Activated CD4-positive, alpha-beta T cell treated with anti-CD3 and anti-CD28 coated beads, Interleukin-2, amount 10 ng/mL, durations not matched to agents 24 days and 14 days (primary cell): ENCODE measurements at regions not wholly inside any gene's neighbourhood (a gene's known extent, or its start where the extent isn't known, plus 50 kb on each side); places are given as distances from the start of the nearest gene placed in this dataset.

Source experiments
- DNase-seq: peaks from one replicate; pipeline ENCODE4 v3.0.0; 2022
- H3K27ac Mint-ChIP-seq: one replicate; pipeline ENCODE4 v1.8.0; 2022; ENCODE audit warnings: mild to moderate bottlenecking, mixed read lengths
- H3K27me3 Mint-ChIP-seq: one replicate; pipeline ENCODE4 v1.8.0; 2022; ENCODE audit warnings: mixed read lengths
- H3K36me3 Mint-ChIP-seq: one replicate; pipeline ENCODE4 v1.8.0; 2022; ENCODE audit warnings: low read depth, mild to moderate bottlenecking, mixed read lengths
- H3K4me1 Mint-ChIP-seq: one replicate; pipeline ENCODE4 v1.8.0; 2021; ENCODE audit warnings: mixed read lengths
- H3K4me3 Mint-ChIP-seq: one replicate; pipeline ENCODE4 v1.8.0; 2022; ENCODE audit warnings: mild to moderate bottlenecking, moderate library complexity, mixed read lengths
- H3K9me3 Mint-ChIP-seq: one replicate; pipeline ENCODE4 v1.8.0; 2021; ENCODE audit warnings: mixed read lengths
- intact Hi-C: fragments of 100-400 bp; cut with micrococcal nuclease; formaldehyde crosslinking; loops from one replicate; pipeline ENCODE4 v1.15.1; 2023

DNA sequence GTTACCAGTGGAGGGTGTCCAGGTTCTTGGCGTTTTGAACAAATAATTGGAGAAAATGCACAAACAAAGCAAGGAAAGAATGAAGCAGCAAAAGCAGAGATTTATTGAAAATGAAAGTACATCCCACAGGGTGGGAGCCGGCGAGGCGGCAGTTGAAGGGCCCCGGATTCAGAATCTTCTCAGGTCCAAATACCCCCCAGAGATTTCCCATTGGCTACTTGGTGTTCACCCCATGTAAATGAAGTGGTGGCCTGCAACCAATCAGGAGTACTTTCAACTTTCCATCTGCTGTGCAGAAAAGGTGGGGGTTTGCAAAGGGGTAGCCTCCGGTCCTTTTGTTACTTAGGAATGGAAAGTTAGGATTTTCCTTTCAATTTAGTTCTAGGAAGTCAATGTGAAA, 1447.0 kb downstream of the C4orf33 start:
- H3K9me3 Mint-ChIP-seq: no peaks in the 10 kb centered on the region
- no peaks in the 10 kb centered on the region for H3K4me1 Mint-ChIP-seq
- no peaks in the 10 kb centered on the region for H3K36me3 Mint-ChIP-seq
- no peak overlapping the region for H3K27ac Mint-ChIP-seq
- H3K4me3 Mint-ChIP-seq: no peak overlapping the region
- DNase-seq: no peak
- no peaks in the 10 kb centered on the region for H3K27me3 Mint-ChIP-seq
- intact Hi-C loops: no loop called here

GRCh38 chr4:130545171-130545570, 1449.2 kb downstream of the C4orf33 start:
- no peak for DNase-seq
- H3K9me3 Mint-ChIP-seq: no peaks in the 10 kb centered on the region
- intact Hi-C loops: no loop called here
- no peaks in the 10 kb centered on the region for H3K4me1 Mint-ChIP-seq
- H3K27ac Mint-ChIP-seq: no peak overlapping the region
- H3K36me3 Mint-ChIP-seq: no peaks in the 10 kb centered on the region
- no peaks in the 10 kb centered on the region for H3K27me3 Mint-ChIP-seq
- H3K4me3 Mint-ChIP-seq: no peak overlapping the region

GRCh38 chr4:130545596-130545995, 1449.6 kb downstream of the C4orf33 start:
- no peaks in the 10 kb centered on the region for H3K4me1 Mint-ChIP-seq
- DNase-seq: no peak
- H3K27me3 Mint-ChIP-seq: no peaks in the 10 kb centered on the region
- H3K4me3 Mint-ChIP-seq: no peak overlapping the region
- no peaks in the 10 kb centered on the region for H3K9me3 Mint-ChIP-seq
- H3K27ac Mint-ChIP-seq: no peak overlapping the region
- H3K36me3 Mint-ChIP-seq: no peaks in the 10 kb centered on the region
- intact Hi-C loops: no loop called here

DNA sequence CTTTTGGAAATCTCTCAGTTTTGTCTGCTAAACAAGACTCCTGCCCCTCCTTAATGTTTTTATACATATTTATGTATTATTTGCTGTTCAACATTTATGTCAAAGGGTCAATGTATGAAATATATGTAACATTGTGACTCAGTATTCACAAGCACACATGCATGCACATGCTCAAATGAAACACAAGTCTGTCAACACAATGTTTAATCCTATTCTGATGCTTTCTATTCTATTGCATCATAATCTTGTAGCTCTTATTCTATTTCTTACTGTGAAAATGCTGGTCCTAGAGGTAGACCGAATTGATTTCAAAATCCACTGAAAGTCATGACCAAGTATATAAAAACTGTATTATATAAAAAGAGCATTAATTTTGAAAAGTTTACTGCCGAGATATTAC, 1463.3 kb downstream of the C4orf33 start:
- H3K27me3 Mint-ChIP-seq: no peaks in the 10 kb centered on the region
- no peak overlapping the region for H3K4me3 Mint-ChIP-seq
- intact Hi-C loops: no loop called here
- H3K36me3 Mint-ChIP-seq: no peaks in the 10 kb centered on the region
- no peaks in the 10 kb centered on the region for H3K9me3 Mint-ChIP-seq
- no peak for DNase-seq
- H3K27ac Mint-ChIP-seq: no peak overlapping the region
- no peaks in the 10 kb centered on the region for H3K4me1 Mint-ChIP-seq

DNA sequence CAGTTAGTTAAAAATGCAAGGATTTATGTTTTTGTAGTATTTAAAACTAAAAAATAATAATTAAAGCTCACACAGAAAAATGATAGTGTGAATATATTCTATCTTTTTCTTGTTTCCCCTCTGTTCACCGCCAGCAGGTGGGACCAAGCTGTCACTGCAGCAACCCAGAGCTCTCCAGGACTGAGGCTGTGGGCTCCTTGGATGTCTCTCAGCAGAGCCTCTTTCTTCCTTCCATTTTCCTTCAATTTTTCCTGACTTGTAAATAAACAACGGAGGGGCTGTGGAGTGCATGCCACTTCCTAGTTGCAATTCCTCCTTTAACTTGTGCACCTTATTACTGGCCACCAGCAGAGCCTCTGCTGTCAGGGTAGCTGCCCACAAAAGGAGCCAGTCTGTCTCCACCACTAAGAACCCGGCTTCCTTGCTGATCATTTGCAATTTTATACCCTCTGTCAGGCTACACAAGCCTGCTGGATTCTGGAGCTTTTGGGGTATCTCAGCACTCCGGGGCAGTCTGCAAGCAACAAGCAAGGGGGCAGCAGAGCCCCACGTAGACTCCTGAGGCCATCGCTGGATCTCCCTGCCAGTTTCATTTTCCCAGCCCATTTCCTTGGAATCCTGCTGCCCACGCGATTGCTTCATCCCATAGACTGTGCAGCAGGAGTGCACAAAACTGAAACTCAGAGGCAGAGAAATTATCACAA, 1467.4 kb downstream of the C4orf33 start:
- no peak overlapping the region for H3K4me3 Mint-ChIP-seq
- intact Hi-C loops: no loop called here
- H3K27ac Mint-ChIP-seq: no peak overlapping the region
- no peaks in the 10 kb centered on the region for H3K36me3 Mint-ChIP-seq
- no peaks in the 10 kb centered on the region for H3K4me1 Mint-ChIP-seq
- no peaks in the 10 kb centered on the region for H3K9me3 Mint-ChIP-seq
- DNase-seq: no peak
- no peaks in the 10 kb centered on the region for H3K27me3 Mint-ChIP-seq

GRCh38 chr4:130563889-130564418, 1468.0 kb downstream of the C4orf33 start:
- Mint-ChIP-seq H3K4me1 (no peaks in the 10 kb centered on the region), H3K36me3 (no peaks in the 10 kb centered on the region), H3K27ac (no peak overlapping the region), H3K27me3 (no peaks in the 10 kb centered on the region), H3K9me3 (no peaks in the 10 kb centered on the region), H3K4me3 (no peak overlapping the region)
- intact Hi-C loops: no loop called here
- DNase-seq: no peak

DNA sequence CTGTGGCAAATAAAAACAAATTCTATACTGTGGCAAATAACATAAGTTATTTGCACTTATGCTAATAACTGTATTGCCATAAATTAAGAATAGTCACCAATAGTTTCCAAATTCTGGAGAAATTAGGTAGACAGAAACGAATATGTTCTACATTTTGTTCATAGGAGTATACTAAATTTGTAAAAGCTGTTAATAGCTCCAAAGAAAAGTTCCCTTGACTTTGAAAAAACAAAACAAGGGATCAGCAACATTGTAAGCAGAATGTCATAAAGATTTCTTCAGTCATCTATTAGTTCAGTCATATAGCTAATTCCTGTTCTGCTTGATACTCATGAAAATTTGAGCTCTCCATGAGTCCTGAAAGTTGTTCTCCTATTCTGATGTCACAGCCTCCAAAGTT, 1472.8 kb downstream of the C4orf33 start:
- Mint-ChIP-seq H3K4me1 (no peaks in the 10 kb centered on the region), H3K27ac (no peak overlapping the region), H3K27me3 (no peaks in the 10 kb centered on the region), H3K36me3 (no peaks in the 10 kb centered on the region), H3K4me3 (no peak overlapping the region), H3K9me3 (no peaks in the 10 kb centered on the region)
- no peak for DNase-seq
- intact Hi-C loops: no loop called here

- intact Hi-C loops: no loop called here
- H3K27ac Mint-ChIP-seq: no peak overlapping the region
- no peak overlapping the region for H3K4me3 Mint-ChIP-seq
- H3K9me3 Mint-ChIP-seq: no peaks in the 10 kb centered on the region
- DNase-seq: no peak
- no peaks in the 10 kb centered on the region for H3K4me1 Mint-ChIP-seq
- H3K36me3 Mint-ChIP-seq: no peaks in the 10 kb centered on the region
- H3K27me3 Mint-ChIP-seq: no peaks in the 10 kb centered on the region
Observed at GRCh38 chr4:130573742-130574141, 1477.8 kb downstream of the C4orf33 start.

DNA sequence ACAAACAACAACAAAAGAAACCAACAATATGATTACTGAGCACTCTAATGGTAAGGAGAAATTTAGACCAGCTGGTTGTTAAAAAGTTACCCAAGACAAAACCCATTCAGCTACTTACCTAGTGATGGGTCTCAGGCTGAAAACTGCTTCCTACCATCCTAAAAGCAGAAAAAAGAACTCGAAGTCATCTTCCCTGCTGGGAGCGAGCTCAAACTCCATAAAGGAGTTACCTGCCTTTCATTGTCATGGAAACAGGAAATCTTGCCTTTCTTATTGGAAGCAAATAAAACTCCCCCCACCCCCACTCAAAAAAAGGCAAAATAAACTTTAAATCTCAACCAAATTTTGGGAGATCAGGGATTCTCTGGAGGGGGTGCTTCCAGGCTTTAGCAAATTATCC, 1478.3 kb downstream of the C4orf33 start:
- intact Hi-C loops: no loop called here
- DNase-seq: no peak
- Mint-ChIP-seq H3K9me3 (no peaks in the 10 kb centered on the region), H3K4me3 (no peak overlapping the region), H3K27me3 (no peaks in the 10 kb centered on the region), H3K4me1 (no peaks in the 10 kb centered on the region), H3K27ac (no peak overlapping the region), H3K36me3 (no peaks in the 10 kb centered on the region)

- Mint-ChIP-seq H3K9me3 (no peaks in the 10 kb centered on the region), H3K4me1 (no peaks in the 10 kb centered on the region), H3K27ac (no peak overlapping the region), H3K27me3 (no peaks in the 10 kb centered on the region), H3K4me3 (no peak overlapping the region), H3K36me3 (no peaks in the 10 kb centered on the region)
- no peak for DNase-seq
- intact Hi-C loops: no loop called here
Observed at GRCh38 chr4:130576218-130576617, 1480.3 kb downstream of the C4orf33 start.

GRCh38 chr4:130591091-130591490, 1495.1 kb downstream of the C4orf33 start:
- Mint-ChIP-seq H3K9me3 (no peaks in the 10 kb centered on the region), H3K36me3 (no peaks in the 10 kb centered on the region), H3K4me1 (no peaks in the 10 kb centered on the region), H3K27ac (no peak overlapping the region), H3K27me3 (no peaks in the 10 kb centered on the region), H3K4me3 (no peak overlapping the region)
- intact Hi-C loops: no loop called here
- DNase-seq: no peak

GRCh38 chr4:130600706-130601105, 1504.8 kb downstream of the C4orf33 start:
- intact Hi-C loops: no loop called here
- no peak overlapping the region for H3K4me3 Mint-ChIP-seq
- H3K27me3 Mint-ChIP-seq: no peaks in the 10 kb centered on the region
- DNase-seq: no peak
- no peaks in the 10 kb centered on the region for H3K36me3 Mint-ChIP-seq
- no peak overlapping the region for H3K27ac Mint-ChIP-seq
- H3K9me3 Mint-ChIP-seq: no peaks in the 10 kb centered on the region
- H3K4me1 Mint-ChIP-seq: no peaks in the 10 kb centered on the region

DNA sequence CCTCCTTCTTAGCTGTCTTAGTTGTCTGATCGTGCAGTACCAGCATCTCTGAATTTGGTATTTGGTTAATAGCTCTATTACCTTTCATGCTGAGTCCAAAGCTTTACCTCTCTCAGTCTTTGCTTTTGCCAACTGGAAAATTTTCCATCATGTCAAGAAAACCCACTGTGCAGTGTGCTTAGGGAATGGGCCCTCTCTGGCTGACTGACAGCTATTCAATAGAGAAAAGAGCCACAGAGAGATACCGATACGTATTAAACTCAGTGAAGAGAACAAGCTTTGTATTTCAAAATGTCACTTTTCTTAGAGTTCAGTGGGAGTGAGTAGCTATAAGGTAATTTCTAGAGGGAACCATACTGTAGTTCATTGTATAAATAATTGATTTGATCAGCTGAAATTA, 1507.1 kb downstream of the C4orf33 start:
- H3K36me3 Mint-ChIP-seq: no peaks in the 10 kb centered on the region
- no peaks in the 10 kb centered on the region for H3K4me1 Mint-ChIP-seq
- DNase-seq: no peak
- H3K9me3 Mint-ChIP-seq: no peaks in the 10 kb centered on the region
- H3K27me3 Mint-ChIP-seq: no peaks in the 10 kb centered on the region
- intact Hi-C loops: no loop called here
- H3K27ac Mint-ChIP-seq: no peak overlapping the region
- no peak overlapping the region for H3K4me3 Mint-ChIP-seq

GRCh38 chr4:130608121-130608520, 1512.2 kb downstream of the C4orf33 start:
- Mint-ChIP-seq H3K36me3 (no peaks in the 10 kb centered on the region), H3K4me1 (no peaks in the 10 kb centered on the region), H3K27me3 (no peaks in the 10 kb centered on the region), H3K27ac (no peak overlapping the region), H3K4me3 (no peak overlapping the region), H3K9me3 (no peaks in the 10 kb centered on the region)
- intact Hi-C loops: no loop called here
- DNase-seq: no peak

DNA sequence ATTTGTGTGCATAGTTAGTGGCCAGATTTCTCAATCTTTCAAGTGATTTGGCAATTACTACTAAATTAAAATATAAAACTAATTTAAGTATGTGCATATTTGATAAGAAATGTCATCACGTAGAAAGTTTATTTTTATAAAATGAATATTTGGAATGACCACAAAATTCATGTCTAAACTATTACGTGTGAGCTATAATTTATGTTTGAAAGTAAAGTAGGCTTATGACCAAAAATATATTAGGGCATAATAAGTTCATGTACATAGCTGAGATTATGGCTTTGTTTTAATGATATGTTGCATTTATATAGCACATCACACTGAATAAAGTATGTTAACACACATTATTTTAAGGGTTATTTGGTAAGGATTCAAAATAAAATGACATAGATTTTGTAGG, 1532.6 kb downstream of the C4orf33 start:
- Mint-ChIP-seq H3K4me3 (no peak overlapping the region), H3K9me3 (no peaks in the 10 kb centered on the region), H3K4me1 (no peaks in the 10 kb centered on the region), H3K36me3 (no peaks in the 10 kb centered on the region), H3K27ac (no peak overlapping the region), H3K27me3 (no peaks in the 10 kb centered on the region)
- intact Hi-C loops: no loop called here
- DNase-seq: no peak
